Glutamatergic neuron (in vitro differentiated cells): ENCODE measurements at regions not wholly inside any gene's neighbourhood (a gene's known extent, or its start where the extent isn't known, plus 50 kb on each side); places are given as distances from the start of the nearest gene placed in this dataset.

Experiments used
- DNase-seq: peaks from one replicate; pipeline ENCODE4 v3.0.0; 2022
- H3K27ac Mint-ChIP-seq: one replicate; pipeline ENCODE4 v1.8.0; 2020; ENCODE audit warnings: mild to moderate bottlenecking, mixed read lengths, inconsistent platforms; ENCODE audit not compliant: unreplicated experiment
- H3K27me3 Mint-ChIP-seq: one replicate; pipeline ENCODE4 v1.8.0; 2020; ENCODE audit warnings: mild to moderate bottlenecking, moderate library complexity, mixed read lengths, inconsistent platforms; ENCODE audit not compliant: unreplicated experiment
- H3K36me3 Mint-ChIP-seq: one replicate; pipeline ENCODE4 v1.8.0; 2020; ENCODE audit warnings: mild to moderate bottlenecking, mixed read lengths, inconsistent platforms; ENCODE audit not compliant: unreplicated experiment
- H3K4me1 Mint-ChIP-seq: one replicate; pipeline ENCODE4 v1.8.0; 2020; ENCODE audit warnings: mild to moderate bottlenecking, low read depth, mixed read lengths, inconsistent platforms; ENCODE audit not compliant: unreplicated experiment
- H3K4me3 Mint-ChIP-seq: one replicate; pipeline ENCODE4 v1.8.0; 2020; ENCODE audit warnings: mild to moderate bottlenecking, mixed read lengths, inconsistent platforms; ENCODE audit not compliant: unreplicated experiment
- H3K9me3 Mint-ChIP-seq: one replicate; pipeline ENCODE4 v1.8.0; 2020; ENCODE audit warnings: mild to moderate bottlenecking, moderate library complexity, mixed read lengths, inconsistent platforms; ENCODE audit not compliant: unreplicated experiment
- TF ChIP-seq, protein P1 (sequence below): fragments of 200-600 bp; sonication (generic); IDR thresholded peaks from one replicate; pipeline ENCODE4 v1.5.0; 2021; ENCODE audit not compliant: partially characterized antibody, unreplicated experiment

DNA sequence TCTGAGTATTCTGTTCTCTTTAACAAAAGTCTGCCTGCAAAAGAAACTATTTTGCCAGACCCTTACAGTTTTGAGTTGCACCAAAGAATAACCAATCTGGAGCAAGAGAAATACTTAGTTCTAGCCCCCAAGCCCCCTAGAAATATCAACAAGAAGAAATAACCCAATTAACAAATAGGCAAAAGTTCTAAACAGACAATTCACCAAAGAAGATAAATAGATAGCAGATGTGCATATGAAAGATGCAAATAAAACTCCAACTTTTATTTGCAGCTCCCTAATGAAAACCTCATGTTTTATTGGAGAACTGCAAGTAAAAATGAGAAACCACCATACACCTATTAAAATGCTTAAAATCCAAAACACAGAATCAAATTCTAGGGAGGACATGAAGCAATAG is 1308.0 kb downstream of the CDH11 start:
- Mint-ChIP-seq H3K4me1 (peaks cover 4% of the 10 kb centered on the region), H3K27ac (no peak overlapping the region), H3K36me3 (peaks cover 4% of the 10 kb centered on the region), H3K27me3 (no peaks in the 10 kb centered on the region), H3K9me3 (no peaks in the 10 kb centered on the region), H3K4me3 (no peak overlapping the region)
- DNase-seq = no peak
- TF ChIP-seq, protein P1, sequence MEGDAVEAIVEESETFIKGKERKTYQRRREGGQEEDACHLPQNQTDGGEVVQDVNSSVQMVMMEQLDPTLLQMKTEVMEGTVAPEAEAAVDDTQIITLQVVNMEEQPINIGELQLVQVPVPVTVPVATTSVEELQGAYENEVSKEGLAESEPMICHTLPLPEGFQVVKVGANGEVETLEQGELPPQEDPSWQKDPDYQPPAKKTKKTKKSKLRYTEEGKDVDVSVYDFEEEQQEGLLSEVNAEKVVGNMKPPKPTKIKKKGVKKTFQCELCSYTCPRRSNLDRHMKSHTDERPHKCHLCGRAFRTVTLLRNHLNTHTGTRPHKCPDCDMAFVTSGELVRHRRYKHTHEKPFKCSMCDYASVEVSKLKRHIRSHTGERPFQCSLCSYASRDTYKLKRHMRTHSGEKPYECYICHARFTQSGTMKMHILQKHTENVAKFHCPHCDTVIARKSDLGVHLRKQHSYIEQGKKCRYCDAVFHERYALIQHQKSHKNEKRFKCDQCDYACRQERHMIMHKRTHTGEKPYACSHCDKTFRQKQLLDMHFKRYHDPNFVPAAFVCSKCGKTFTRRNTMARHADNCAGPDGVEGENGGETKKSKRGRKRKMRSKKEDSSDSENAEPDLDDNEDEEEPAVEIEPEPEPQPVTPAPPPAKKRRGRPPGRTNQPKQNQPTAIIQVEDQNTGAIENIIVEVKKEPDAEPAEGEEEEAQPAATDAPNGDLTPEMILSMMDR = no peak

DNA sequence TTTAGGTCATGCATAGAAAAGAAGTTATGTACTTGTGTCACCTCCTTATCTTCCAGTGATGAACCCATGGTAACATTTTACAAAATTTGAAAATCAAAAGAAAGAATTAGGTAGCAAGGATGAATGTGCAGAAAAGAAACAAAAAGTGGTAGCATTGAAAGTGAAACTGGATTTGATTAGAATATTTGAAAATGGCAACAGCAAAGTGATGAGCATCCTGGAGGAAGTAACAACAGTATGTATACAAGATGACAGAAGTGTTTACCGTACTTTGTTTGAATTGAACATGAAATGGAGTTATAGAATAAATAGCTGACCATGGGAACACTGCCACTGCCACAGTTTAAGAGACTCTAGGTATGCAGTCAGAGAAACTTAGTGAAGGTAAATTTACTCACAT is 1313.1 kb downstream of the CDH11 start:
- Mint-ChIP-seq H3K36me3 (no peaks in the 10 kb centered on the region), H3K9me3 (no peaks in the 10 kb centered on the region), H3K27me3 (no peaks in the 10 kb centered on the region), H3K4me1 (no peaks in the 10 kb centered on the region), H3K27ac (no peak overlapping the region), H3K4me3 (no peak overlapping the region)
- TF ChIP-seq, protein P1 = no peak
- no peak for DNase-seq

DNA sequence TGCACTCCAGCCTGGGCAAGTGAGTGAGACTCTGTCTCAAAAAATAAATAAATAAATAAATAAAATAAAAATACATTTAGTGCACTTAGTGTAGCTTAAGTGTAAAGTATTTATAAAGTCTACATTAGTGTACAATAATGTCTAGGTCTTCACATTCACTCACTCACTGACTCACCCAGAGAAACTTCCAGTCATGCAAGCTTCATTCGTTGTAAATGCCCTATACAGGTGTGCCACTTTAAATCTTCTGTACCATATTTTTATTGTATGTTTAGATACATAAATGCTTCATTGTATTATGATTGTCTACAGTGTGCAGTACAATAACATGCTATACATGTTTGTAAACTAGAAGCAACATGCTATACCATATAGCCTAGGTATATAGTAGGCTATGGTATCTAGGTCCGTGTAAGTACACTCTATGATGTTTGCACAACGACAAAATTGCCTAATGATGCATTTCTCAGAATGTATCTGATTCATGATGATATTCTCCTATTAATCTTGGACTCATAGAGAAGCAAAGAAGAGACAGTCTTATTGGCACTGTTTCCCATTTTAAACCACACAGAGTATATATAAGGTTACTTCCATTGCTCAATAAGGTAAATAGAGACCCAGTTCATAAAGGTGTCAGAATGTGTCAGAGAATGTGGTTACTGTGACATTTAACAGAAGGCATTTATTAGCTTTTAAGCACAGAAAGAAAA is 1314.9 kb downstream of the CDH11 start:
- H3K27ac Mint-ChIP-seq = no peak overlapping the region
- no peak overlapping the region for H3K4me3 Mint-ChIP-seq
- DNase-seq = no peak
- H3K9me3 Mint-ChIP-seq = peaks cover 2% of the 10 kb centered on the region
- TF ChIP-seq, protein P1 = no peak
- H3K36me3 Mint-ChIP-seq = no peaks in the 10 kb centered on the region
- no peaks in the 10 kb centered on the region for H3K27me3 Mint-ChIP-seq
- H3K4me1 Mint-ChIP-seq = no peaks in the 10 kb centered on the region

DNA sequence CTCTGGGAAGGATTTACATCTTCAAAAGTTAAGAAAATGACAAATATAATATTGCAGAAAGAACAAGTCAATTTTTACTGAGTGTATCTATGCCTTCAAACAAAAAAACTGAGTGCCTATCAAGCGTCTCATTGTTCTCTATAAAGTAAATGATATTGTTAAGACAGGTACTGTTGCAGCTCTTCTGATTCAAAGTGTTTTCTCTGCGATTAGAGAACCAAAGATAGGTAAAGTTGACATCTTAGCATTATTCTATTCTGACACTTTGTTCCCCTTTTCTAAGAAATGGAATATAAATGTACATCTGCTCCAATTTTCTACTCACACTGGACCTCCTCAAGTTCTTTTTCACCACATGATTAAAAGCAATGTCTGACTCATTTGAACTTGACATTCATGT is 1317.7 kb downstream of the CDH11 start:
- Mint-ChIP-seq H3K27ac (no peak overlapping the region), H3K36me3 (no peaks in the 10 kb centered on the region), H3K27me3 (no peaks in the 10 kb centered on the region), H3K9me3 (peaks cover 2% of the 10 kb centered on the region), H3K4me3 (no peak overlapping the region), H3K4me1 (no peaks in the 10 kb centered on the region)
- TF ChIP-seq, protein P1 = no peak
- no peak for DNase-seq

DNA sequence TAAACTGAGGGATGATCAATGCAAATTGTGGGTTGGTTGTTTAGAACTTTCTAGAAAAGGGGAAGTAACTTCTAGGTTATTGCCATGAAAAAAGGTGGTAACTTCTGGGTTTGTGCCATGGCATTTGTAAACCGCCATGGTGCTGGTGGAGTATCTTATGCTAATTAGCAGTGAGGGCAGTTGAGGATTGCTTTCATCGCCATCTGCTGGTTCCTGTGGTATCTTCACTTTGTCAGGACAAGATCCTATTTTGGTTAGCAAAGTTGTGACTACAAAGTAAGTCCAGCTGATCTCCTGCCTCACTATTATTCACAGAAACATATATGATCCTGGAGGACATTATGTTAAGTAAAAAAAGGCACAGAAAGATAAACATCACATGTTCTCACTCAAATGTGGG is 1332.3 kb downstream of the CDH11 start:
- Mint-ChIP-seq H3K27ac (no peak overlapping the region), H3K27me3 (peaks cover 3% of the 10 kb centered on the region), H3K4me3 (no peak overlapping the region), H3K36me3 (peaks cover 26% of the 10 kb centered on the region), H3K4me1 (peaks cover 11% of the 10 kb centered on the region), H3K9me3 (peaks cover 4% of the 10 kb centered on the region)
- TF ChIP-seq, protein P1 = no peak
- DNase-seq = no peak
